MM.1S (cell line): ENCODE measurements at regions not wholly inside any gene's neighbourhood (a gene's known extent, or its start where the extent isn't known, plus 50 kb on each side); places are given as distances from the start of the nearest gene placed in this dataset.

Experiments
- DNase-seq: peaks from one replicate; pipeline ENCODE4 v3.0.0-alpha.2; 2015
- H2AFZ ChIP-seq: fragments of 300-600 bp; sonication (generic); 2 replicates; pipeline ENCODE4 v1.6.0; 2016; ENCODE audit warnings: antibody characterized with exemption, low read length
- H3F3A ChIP-seq: fragments of 300-600 bp; sonication (generic); 2 replicates; pipeline ENCODE4 v1.6.1; 2016; ENCODE audit warnings: mild to moderate bottlenecking, antibody characterized with exemption, low read length, moderate library complexity, mixed read lengths; ENCODE audit not compliant: insufficient read depth
- H3K27ac ChIP-seq: fragments of 300-600 bp; sonication (generic); 2 replicates; pipeline ENCODE4 v1.5.1; 2016; ENCODE audit warnings: mild to moderate bottlenecking, low read length
- H3K27me3 ChIP-seq: fragments of 300-600 bp; sonication (generic); replicated peaks from 2 replicates; pipeline ENCODE4 v1.6.0; 2016; ENCODE audit warnings: low read length; ENCODE audit not compliant: insufficient read depth
- H3K36me3 ChIP-seq: fragments of 300-600 bp; sonication (generic); replicated peaks from 2 replicates; pipeline ENCODE4 v1.6.1; 2016; ENCODE audit warnings: mild to moderate bottlenecking, low read length, mixed read lengths; ENCODE audit not compliant: insufficient read depth
- H3K4me1 ChIP-seq: fragments of 300-600 bp; sonication (generic); 2 replicates; pipeline ENCODE4 v1.6.1; 2016; ENCODE audit warnings: low read length, mixed read lengths
- H3K4me2 ChIP-seq: fragments of 300-600 bp; sonication (generic); 2 replicates; pipeline ENCODE4 v1.6.0; 2016; ENCODE audit warnings: low read depth, low read length
- H3K4me3 ChIP-seq: fragments of 300-600 bp; sonication (generic); 2 replicates; pipeline ENCODE4 v1.5.1; 2016; ENCODE audit warnings: low read length, mixed read lengths
- H3K79me2 ChIP-seq: fragments of 300-600 bp; sonication (generic); 2 replicates; pipeline ENCODE4 v1.6.1; 2016; ENCODE audit warnings: mixed run types, low read length, mixed read lengths
- H3K9ac ChIP-seq: fragments of 300-600 bp; sonication (generic); 2 replicates; pipeline ENCODE4 v1.6.1; 2016; ENCODE audit warnings: low read length, mixed read lengths
- H3K9me2 ChIP-seq: fragments of 300-600 bp; sonication (generic); replicated peaks from 2 replicates; pipeline ENCODE4 v1.6.1; 2016; ENCODE audit warnings: mild to moderate bottlenecking, low read length, mixed read lengths; ENCODE audit not compliant: insufficient read depth
- H3K9me3 ChIP-seq: fragments of 300-600 bp; sonication (generic); replicated peaks from 2 replicates; pipeline ENCODE4 v1.6.1; 2016; ENCODE audit warnings: mild to moderate bottlenecking, low read length, mixed read lengths; ENCODE audit not compliant: insufficient read depth
- H4K20me1 ChIP-seq: fragments of 300-600 bp; sonication (generic); 2 replicates; pipeline ENCODE4 v1.6.1; 2016; ENCODE audit warnings: mild to moderate bottlenecking, low read length, moderate library complexity, mixed read lengths; ENCODE audit not compliant: insufficient read depth
- CTCF ChIP-seq: fragments of 300-600 bp; sonication (generic); IDR thresholded peaks from 2 replicates; pipeline ENCODE4 v1.5.1; 2016; ENCODE audit warnings: antibody characterized with exemption, low read length, mixed read lengths
- EZH2 ChIP-seq: fragments of 300-600 bp; sonication (generic); optimal IDR thresholded peaks from 2 replicates; pipeline ENCODE3; 2017; ENCODE audit warnings: low read depth, mild to moderate bottlenecking, antibody characterized with exemption, low read length, mixed read lengths
- EZH2phosphoT487 ChIP-seq: fragments of 300-600 bp; sonication (generic); IDR thresholded peaks from 2 replicates; pipeline ENCODE4 v1.6.1; 2018; ENCODE audit warnings: antibody characterized with exemption, low read length

- no peaks in the 10 kb centered on the region for H3F3A ChIP-seq
- H4K20me1 ChIP-seq: no peaks in the 10 kb centered on the region
- H3K4me2 ChIP-seq: no peak overlapping the region
- no peaks in the 10 kb centered on the region for H3K27me3 ChIP-seq
- no peak overlapping the region for H3K4me3 ChIP-seq
- peaks cover 3% of the 10 kb centered on the region; the same call in 1 of the 2 replicates for H3K4me1 ChIP-seq
- no peaks in the 10 kb centered on the region for H3K9me2 ChIP-seq
- H3K27ac ChIP-seq: no peak overlapping the region
- no peaks in the 10 kb centered on the region for H3K79me2 ChIP-seq
- no peak overlapping the region for H3K9ac ChIP-seq
- no peak for DNase-seq
- no peaks in the 10 kb centered on the region for H3K9me3 ChIP-seq
- H3K36me3 ChIP-seq: no peaks in the 10 kb centered on the region
- no peak overlapping the region for H2AFZ ChIP-seq
- TF ChIP-seq CTCF (no peak), EZH2 (no peak), EZH2phosphoT487 (no peak)
Observed at GRCh38 chr5:110007101-110007500, 317.4 kb downstream of the MAN2A1 start.

GRCh38 chr5:110008131-110008530 is 318.4 kb downstream of the MAN2A1 start:
- no peak for DNase-seq
- Histone ChIP-seq H3K36me3 (no peaks in the 10 kb centered on the region), H3K4me1 (no peaks in the 10 kb centered on the region), H3K9me3 (no peaks in the 10 kb centered on the region), H3F3A (no peaks in the 10 kb centered on the region), H3K9ac (no peak overlapping the region), H3K4me2 (no peak overlapping the region), H3K79me2 (no peaks in the 10 kb centered on the region), H3K27me3 (no peaks in the 10 kb centered on the region), H3K27ac (no peak overlapping the region), H2AFZ (no peak overlapping the region), H4K20me1 (no peaks in the 10 kb centered on the region), H3K9me2 (no peaks in the 10 kb centered on the region), H3K4me3 (no peak overlapping the region)
- TF ChIP-seq CTCF: no peak
- no peak for TF ChIP-seq EZH2phosphoT487
- no peak for TF ChIP-seq EZH2

GRCh38 chr5:110012145-110012544 is 322.4 kb downstream of the MAN2A1 start:
- Histone ChIP-seq H3K4me2 (no peak overlapping the region), H3K4me3 (no peak overlapping the region), H3K9me2 (no peaks in the 10 kb centered on the region), H2AFZ (no peak overlapping the region), H3K9me3 (no peaks in the 10 kb centered on the region), H3K36me3 (no peaks in the 10 kb centered on the region), H3K27me3 (no peaks in the 10 kb centered on the region), H4K20me1 (no peaks in the 10 kb centered on the region), H3F3A (no peaks in the 10 kb centered on the region), H3K4me1 (no peaks in the 10 kb centered on the region), H3K27ac (no peak overlapping the region), H3K9ac (no peak overlapping the region), H3K79me2 (no peaks in the 10 kb centered on the region)
- DNase-seq: no peak
- TF ChIP-seq EZH2 (no peak), EZH2phosphoT487 (no peak), CTCF (no peak)

GRCh38 chr5:110013017-110013416 is 323.3 kb downstream of the MAN2A1 start:
- H3K9me3 ChIP-seq: no peaks in the 10 kb centered on the region
- no peak overlapping the region for H3K4me2 ChIP-seq
- no peaks in the 10 kb centered on the region for H3K36me3 ChIP-seq
- no peaks in the 10 kb centered on the region for H3K9me2 ChIP-seq
- H2AFZ ChIP-seq: no peak overlapping the region
- no peaks in the 10 kb centered on the region for H3K79me2 ChIP-seq
- TF ChIP-seq EZH2: no peak
- no peaks in the 10 kb centered on the region for H3K4me1 ChIP-seq
- no peaks in the 10 kb centered on the region for H3F3A ChIP-seq
- no peaks in the 10 kb centered on the region for H3K27me3 ChIP-seq
- no peaks in the 10 kb centered on the region for H4K20me1 ChIP-seq
- no peak overlapping the region for H3K4me3 ChIP-seq
- no peak overlapping the region for H3K9ac ChIP-seq
- no peak for DNase-seq
- H3K27ac ChIP-seq: no peak overlapping the region
